Aorta (tissue), 5 donors: ENCODE measurements at regions not wholly inside any gene's neighbourhood (a gene's known extent, or its start where the extent isn't known, plus 50 kb on each side); places are given as distances from the start of the nearest gene placed in this dataset.

Experiments used
- ATAC-seq: fragments of 200-7000 bp; cut with Tn5 transposase; one replicate; pipeline ENCODE4 v1.9.1; 2022; ENCODE audit warnings: moderate library complexity; ENCODE audit not compliant: low FRiP score
- DNase-seq, 2 donors: peaks; one replicate each; pipeline ENCODE4 v3.0.0-alpha.2; 2020
- H3K27ac ChIP-seq, 2 donors: one replicate each; pipeline ENCODE4 v1.5.1; 2013; ENCODE audit warnings: low read length in 2 of 2, mild to moderate bottlenecking in 2 of 2, moderate library complexity in 2 of 2, control low read depth in 1 of 2, inconsistent platforms in 1 of 2, low read depth in 1 of 2
- H3K27me3 ChIP-seq, 2 donors: one replicate each; pipeline ENCODE4 v1.6.1; 2013; ENCODE audit warnings: control low read depth in 1 of 2, low read length in 1 of 2, mild to moderate bottlenecking in 1 of 2, moderate library complexity in 1 of 2; ENCODE audit not compliant: insufficient read depth in 2 of 2, control insufficient read depth in 1 of 2
- H3K36me3 ChIP-seq, 2 donors: one replicate each; pipeline ENCODE4 v1.6.1; 2013; ENCODE audit warnings: control low read depth in 1 of 2, low read length in 1 of 2, mild to moderate bottlenecking in 1 of 2; ENCODE audit not compliant: insufficient read depth in 2 of 2, control insufficient read depth in 1 of 2
- H3K4me1 ChIP-seq, 2 donors: one replicate each; pipeline ENCODE4 v1.6.1; 2013; ENCODE audit warnings: low read length in 2 of 2, control low read depth in 1 of 2, mild to moderate bottlenecking in 1 of 2, moderate library complexity in 1 of 2; ENCODE audit not compliant: insufficient read depth in 2 of 2, control insufficient read depth in 1 of 2
- H3K4me3 ChIP-seq, 2 donors: one replicate each; pipeline ENCODE4 v1.5.1; 2013; ENCODE audit warnings: low read length in 2 of 2, control low read depth in 1 of 2, mild to moderate bottlenecking in 1 of 2
- H3K9me3 ChIP-seq: one replicate; pipeline ENCODE4 v1.6.1; 2013; ENCODE audit warnings: mild to moderate bottlenecking, low read length; ENCODE audit not compliant: control insufficient read depth
- WGBS, 2 donors: extraction: QIAGEN DNeasy Blood & Tissue Kit; methylation state at CpG; one replicate each; pipeline ENCODE4 v1.1.7; 2013; 5-methylcytosine and 5-hydroxymethylcytosine counted together
- intact Hi-C, 2 donors: fragments of 100-400 bp; cut with DNase I; formaldehyde crosslinking; loops; one replicate each; pipeline versions ENCODE4 v1.14.2 to v1.15.0; 2022
- donor health status: healthy with polysubstance abuse.
- donor health status: Bipolar disorder and iron deficiency.
- donor health status: DM: no; HTN: no; CAD: no.
- donor health status: DM: no; HTN: no; CAD: no.
- donor health status: DM: yes; HTN: yes; CAD: no.

DNA sequence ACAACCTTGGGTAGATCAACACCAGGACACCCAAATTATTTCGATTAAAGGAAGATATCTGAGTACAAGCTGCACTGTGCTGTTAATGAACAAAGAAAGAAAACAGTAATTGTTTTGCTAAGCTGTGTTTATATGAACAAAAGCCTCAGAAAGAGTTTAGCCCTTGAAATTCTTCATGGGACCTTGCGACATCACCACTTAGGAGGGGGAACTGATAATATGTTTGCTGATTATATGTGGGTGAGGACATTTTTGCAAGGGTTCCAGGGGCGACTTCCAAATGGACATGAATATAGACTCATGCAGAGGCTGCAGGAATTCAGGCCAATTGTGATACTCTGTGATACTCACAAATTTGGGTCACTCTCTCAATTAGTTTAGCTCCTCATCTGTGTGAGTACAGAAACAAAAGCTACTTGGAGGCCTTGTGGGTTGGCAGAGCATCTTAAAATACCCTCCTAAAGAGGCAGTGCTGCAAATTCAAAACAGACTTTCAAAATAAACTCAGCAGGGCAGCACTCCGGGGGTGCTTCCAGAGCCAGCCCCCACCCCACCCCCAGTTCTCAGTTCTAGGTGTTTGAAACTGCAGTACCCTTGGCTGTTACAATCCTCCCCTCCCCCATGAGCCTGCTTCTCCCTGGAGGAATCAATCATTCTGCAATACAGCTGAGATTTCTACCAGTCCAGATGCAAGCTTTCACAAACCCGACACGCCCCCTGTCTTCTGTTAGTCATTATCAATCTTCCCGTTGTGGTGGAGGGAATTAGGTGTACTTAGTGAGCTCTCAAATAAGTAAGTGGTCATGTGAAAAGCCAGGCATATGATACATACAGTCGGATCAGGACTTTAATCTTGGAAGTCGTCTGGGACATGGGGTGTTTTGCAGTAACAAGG, 97.0 kb upstream of the MBNL2 start:
- Histone ChIP-seq H3K4me3 (no peak overlapping the region), H3K27me3 (no peaks in the 10 kb centered on the region), H3K36me3 (no peaks in the 10 kb centered on the region), H3K9me3 (no peaks in the 10 kb centered on the region), H3K27ac (no peak overlapping the region), H3K4me1 (peaks cover 0 to 6% of the 10 kb centered on the region in 2 donors)
- intact Hi-C loops, result no loop called here
- 39 to 46% methylated on average over 9 of the region's 9 CpGs for WGBS, 2 donors
- ATAC-seq (peak; percentile 64), DNase-seq (no peak)

DNA sequence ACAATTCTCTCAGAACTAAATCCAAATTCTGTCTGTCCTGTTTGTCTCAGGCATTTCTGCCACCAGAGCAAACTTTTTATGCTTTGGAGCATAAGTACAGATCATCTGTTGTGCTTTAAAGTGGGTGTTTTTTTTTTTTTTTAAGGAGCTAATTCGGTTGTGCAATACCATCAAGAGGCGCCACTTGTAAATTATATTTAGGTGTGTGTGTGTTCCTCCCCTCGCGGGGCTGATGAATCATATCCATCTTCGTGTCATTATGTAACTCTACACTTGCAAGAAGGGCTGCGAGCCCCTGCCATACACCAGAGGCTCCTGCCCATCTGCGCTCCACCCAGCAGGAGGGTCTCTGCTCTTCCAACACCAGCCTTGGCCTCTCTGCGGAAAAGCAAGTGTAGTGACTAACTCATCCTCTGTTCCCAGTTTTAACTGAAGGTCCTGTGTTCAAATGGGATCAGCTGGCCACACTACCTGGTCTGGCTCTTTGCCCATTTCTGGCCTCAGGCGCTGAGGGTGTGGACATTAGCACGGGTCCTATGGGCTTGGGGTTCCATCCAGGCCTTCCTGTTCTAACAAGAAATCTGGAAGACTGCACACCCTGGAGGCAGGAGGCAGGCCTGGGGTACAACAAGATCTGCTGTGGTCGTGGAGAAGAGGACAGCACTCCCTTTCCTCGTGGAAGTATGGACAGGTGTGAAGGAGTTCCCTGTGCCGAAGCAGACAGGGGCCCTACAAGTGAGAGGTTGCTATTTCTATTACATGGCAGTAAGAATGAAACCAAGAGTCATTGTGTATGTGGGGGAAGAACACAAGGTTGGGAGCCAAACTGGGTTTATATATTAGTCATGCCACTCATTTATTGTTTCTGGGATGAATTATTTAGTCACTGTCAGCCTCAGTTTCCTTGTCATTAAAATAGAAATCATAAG, 96.1 kb upstream of the MBNL2 start:
- WGBS, 2 donors, result 86% methylated on average over 13 of the region's 13 CpGs
- H3K36me3 ChIP-seq, result no peaks in the 10 kb centered on the region
- H3K4me3 ChIP-seq, result no peak overlapping the region
- H3K27ac ChIP-seq, result no peak overlapping the region
- intact Hi-C loops, result no loop called here
- no peaks in the 10 kb centered on the region for H3K9me3 ChIP-seq
- H3K27me3 ChIP-seq, result no peaks in the 10 kb centered on the region
- peaks cover 0 to 6% of the 10 kb centered on the region in 2 donors for H3K4me1 ChIP-seq
- ATAC-seq (peak; percentile 65), DNase-seq (no peak)

DNA sequence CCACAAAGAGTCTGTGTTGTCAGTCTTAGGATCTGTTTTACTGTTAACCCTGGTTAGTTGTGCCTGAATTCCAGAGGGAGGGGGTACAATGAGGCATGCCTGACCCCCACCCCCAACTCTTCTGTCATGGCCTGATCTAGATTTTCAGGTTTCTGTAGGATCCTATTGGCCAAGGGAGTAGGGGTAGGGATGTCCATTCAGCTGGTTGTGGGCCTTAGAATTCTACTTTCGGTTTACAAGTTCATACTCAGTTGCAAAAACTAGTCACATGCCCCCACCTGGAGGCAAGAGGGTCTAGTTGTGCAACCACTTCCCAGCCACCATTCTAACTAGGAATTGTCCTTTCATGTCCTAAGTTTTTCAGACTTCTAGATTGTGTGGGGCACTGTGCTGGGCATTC, 94.3 kb upstream of the MBNL2 start:
- Histone ChIP-seq H3K27ac (no peak overlapping the region), H3K4me1 (peaks cover 0 to under 1% of the 10 kb centered on the region in 2 donors), H3K9me3 (no peaks in the 10 kb centered on the region), H3K27me3 (no peaks in the 10 kb centered on the region), H3K36me3 (no peaks in the 10 kb centered on the region), H3K4me3 (no peak overlapping the region)
- intact Hi-C loops, result no loop called here
- no peak for ATAC-seq
- no peak for DNase-seq
- WGBS, 2 donors, result 91 to 94% methylated on average over 1 of the region's 1 CpG

DNA sequence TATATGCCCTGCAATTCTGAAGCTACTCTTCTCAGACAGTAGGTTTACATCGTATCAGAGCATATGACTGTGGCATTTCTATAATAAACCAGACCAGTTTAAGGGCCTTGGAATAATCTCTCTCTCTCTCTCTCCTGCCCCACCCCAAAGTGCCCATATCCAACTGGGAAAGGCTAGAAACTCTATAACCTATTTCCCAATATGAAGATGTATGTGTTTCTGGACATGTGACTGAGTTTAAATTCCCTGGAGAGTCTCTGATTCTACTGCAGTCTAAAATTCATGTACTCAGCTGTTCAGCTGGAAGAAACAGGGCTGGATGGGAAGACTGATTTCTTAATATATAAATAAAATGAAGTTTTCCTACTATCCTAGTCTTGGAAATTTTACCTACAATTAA, 91.9 kb upstream of the MBNL2 start:
- no peaks in the 10 kb centered on the region for H3K4me1 ChIP-seq
- H3K36me3 ChIP-seq, result no peaks in the 10 kb centered on the region
- no peak for DNase-seq
- H3K9me3 ChIP-seq, result no peaks in the 10 kb centered on the region
- no peaks in the 10 kb centered on the region for H3K27me3 ChIP-seq
- H3K27ac ChIP-seq, result no peak overlapping the region
- intact Hi-C loops, result no loop called here
- no peak for ATAC-seq
- no peak overlapping the region for H3K4me3 ChIP-seq
- WGBS, 2 donors, result 85 to 90% methylated on average over 1 of the region's 1 CpG

DNA sequence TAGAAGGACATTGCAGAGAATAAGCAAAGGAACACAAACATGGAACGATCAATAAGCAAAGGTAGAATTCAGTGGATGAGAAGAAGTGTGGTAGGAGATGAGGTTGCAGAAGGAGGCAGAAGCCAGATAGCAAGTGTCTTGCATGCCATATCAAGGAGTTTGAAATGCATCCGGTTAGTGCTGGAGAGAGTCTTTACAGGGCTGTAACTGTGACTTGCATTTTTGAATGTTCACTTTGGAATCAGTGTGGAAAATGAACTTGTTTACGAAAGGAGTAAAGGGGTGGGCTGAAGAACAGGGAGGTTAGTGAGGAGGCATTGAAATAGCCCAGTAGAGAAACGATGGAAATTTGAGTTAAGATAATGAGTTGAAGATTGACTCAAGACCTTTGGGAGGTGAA, 90.7 kb upstream of the MBNL2 start:
- no peaks in the 10 kb centered on the region for H3K36me3 ChIP-seq

DNA sequence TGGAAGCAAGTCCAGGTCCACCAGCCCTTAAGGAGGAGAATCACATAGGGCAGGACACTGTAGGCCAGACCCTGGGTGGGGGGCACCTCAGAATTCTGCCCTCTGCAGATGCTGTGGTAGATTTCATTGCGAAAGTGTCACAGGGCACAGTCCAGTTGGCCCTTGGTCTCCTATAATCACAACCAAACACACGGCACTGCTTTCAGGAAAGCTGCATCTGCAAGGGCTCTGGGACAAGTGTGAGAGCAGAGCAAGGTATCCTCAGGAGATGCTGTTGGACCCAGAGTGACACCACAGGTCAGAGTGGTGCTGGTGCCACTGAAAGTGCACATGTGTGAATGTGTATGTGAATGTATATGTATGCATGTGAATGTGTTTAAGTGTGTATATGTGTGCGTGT, 88.6 kb upstream of the MBNL2 start:
- no peaks in the 10 kb centered on the region for H3K36me3 ChIP-seq
- H3K27me3 ChIP-seq, result no peaks in the 10 kb centered on the region
- no peak overlapping the region for H3K27ac ChIP-seq
- H3K9me3 ChIP-seq, result no peaks in the 10 kb centered on the region
- no peak for DNase-seq
- intact Hi-C loops, result no loop called here
- 96% methylated on average over 3 of the region's 3 CpGs for WGBS, 2 donors
- no peak overlapping the region for H3K4me3 ChIP-seq
- no peaks in the 10 kb centered on the region for H3K4me1 ChIP-seq
- ATAC-seq, result peak; percentile 11

More for the DNA sequence above, 90.7 kb upstream of the MBNL2 start:
- intact Hi-C loops, result no loop called here
- Histone ChIP-seq H3K9me3 (no peaks in the 10 kb centered on the region), H3K4me1 (no peaks in the 10 kb centered on the region), H3K27ac (no peak overlapping the region), H3K4me3 (no peak overlapping the region), H3K27me3 (no peaks in the 10 kb centered on the region)
- ATAC-seq (no peak), DNase-seq (no peak)
- 92 to 93% methylated on average over 4 of the region's 4 CpGs for WGBS, 2 donors

DNA sequence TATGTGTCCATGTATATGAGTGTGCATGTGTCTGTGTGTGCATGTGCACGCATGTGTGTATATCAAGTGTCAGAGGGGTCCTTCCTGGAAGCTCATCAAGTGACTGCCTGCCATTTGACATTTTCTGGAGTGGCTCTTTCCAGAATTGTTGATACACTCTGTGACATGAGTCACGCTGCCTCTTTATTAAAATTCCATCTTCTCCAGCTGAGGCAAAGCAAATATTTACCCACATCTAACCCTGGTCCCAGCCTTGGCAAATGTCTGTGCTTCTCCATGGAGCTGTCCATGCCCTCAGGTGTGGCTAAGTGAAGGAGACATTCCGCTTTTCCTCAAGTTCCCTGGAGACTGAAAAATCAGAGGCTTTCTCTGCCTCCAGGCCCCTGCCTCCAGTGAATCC, 88.2 kb upstream of the MBNL2 start:
- DNase-seq (no peak), ATAC-seq (no peak)
- no peaks in the 10 kb centered on the region for H3K27me3 ChIP-seq
- H3K36me3 ChIP-seq, result no peaks in the 10 kb centered on the region
- no peak overlapping the region for H3K27ac ChIP-seq
- 82 to 83% methylated on average over 3 of the region's 3 CpGs for WGBS, 2 donors
- intact Hi-C loops, result no loop called here
- no peaks in the 10 kb centered on the region for H3K9me3 ChIP-seq
- H3K4me1 ChIP-seq, result no peaks in the 10 kb centered on the region
- no peak overlapping the region for H3K4me3 ChIP-seq

DNA sequence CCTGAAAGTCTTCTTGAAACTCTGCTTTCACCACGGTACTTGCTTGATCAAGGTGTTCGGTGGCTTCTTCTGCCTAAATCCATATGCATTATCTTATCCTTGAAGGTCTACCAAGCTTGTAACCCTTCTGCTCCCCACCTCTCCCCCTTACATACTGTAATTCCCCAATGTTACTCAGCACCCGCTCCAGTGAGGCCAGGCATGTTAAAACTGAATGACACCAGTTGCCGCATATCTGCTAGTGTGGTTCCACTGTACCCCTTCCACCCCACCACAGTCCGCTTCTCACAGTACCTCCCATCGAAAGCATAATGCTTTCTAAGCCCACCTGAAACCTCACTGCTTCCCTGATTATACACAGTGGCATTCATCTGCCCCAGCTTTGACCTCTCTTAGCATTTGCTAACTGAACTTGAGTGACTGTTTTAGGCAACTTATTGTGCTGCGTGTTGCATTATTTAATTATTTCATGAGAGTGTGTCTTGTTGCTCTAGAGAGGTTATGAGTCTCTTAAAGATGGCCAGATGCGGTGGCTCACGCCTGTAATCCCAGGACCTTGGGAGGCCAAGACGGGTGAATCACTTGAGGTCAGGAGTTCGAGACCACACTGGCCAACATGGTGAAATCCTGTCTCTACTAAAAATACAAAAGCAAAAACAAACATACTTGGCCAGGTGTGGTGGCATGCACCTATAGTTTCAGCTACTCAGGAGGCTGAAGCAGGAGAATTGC, 87.6 kb upstream of the MBNL2 start:
- no peaks in the 10 kb centered on the region for H3K27me3 ChIP-seq
- intact Hi-C loops, result no loop called here
- no peaks in the 10 kb centered on the region for H3K9me3 ChIP-seq
- ATAC-seq (no peak), DNase-seq (no peak)
- H3K4me3 ChIP-seq, result no peak overlapping the region
- no peaks in the 10 kb centered on the region for H3K36me3 ChIP-seq
- no peaks in the 10 kb centered on the region for H3K4me1 ChIP-seq
- 97% methylated on average over 11 of the region's 11 CpGs for WGBS, 2 donors
- no peak overlapping the region for H3K27ac ChIP-seq
